ENCODE measurements at regions not wholly inside any gene's neighbourhood (a gene's known extent, or its start where the extent isn't known, plus 50 kb on each side); places are given as distances from the start of the nearest gene placed in this dataset.

GRCh38 chr15:62969442-62970089, 73.0 kb upstream of the TPM1 start:
- no peaks in the 10 kb centered on the region for H3K9me3 ChIP-seq (replicated peaks)
- H3K36me3 ChIP-seq: no peaks in the 10 kb centered on the region
- H3K27ac ChIP-seq (replicated peaks): no peak overlapping the region
- H3K27me3 ChIP-seq (ENCODE audit: low read depth): no peaks in the 10 kb centered on the region
- no peaks in the 10 kb centered on the region for H3K4me1 ChIP-seq
- no peak overlapping the region for H3K4me3 ChIP-seq
- intact Hi-C loops (cut with micrococcal nuclease): no loop called here
- no peak for DNase-seq
- TF ChIP-seq, protein P1, sequence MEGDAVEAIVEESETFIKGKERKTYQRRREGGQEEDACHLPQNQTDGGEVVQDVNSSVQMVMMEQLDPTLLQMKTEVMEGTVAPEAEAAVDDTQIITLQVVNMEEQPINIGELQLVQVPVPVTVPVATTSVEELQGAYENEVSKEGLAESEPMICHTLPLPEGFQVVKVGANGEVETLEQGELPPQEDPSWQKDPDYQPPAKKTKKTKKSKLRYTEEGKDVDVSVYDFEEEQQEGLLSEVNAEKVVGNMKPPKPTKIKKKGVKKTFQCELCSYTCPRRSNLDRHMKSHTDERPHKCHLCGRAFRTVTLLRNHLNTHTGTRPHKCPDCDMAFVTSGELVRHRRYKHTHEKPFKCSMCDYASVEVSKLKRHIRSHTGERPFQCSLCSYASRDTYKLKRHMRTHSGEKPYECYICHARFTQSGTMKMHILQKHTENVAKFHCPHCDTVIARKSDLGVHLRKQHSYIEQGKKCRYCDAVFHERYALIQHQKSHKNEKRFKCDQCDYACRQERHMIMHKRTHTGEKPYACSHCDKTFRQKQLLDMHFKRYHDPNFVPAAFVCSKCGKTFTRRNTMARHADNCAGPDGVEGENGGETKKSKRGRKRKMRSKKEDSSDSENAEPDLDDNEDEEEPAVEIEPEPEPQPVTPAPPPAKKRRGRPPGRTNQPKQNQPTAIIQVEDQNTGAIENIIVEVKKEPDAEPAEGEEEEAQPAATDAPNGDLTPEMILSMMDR (IDR thresholded peaks at IDR 0.05; ENCODE audit: borderline replicate concordance): no peak

- Histone ChIP-seq H3K36me3 (no peaks in the 10 kb centered on the region), H3K4me3 (no peak overlapping the region), H3K27ac (replicated peaks) (no peak overlapping the region), H3K27me3 (ENCODE audit: low read depth) (no peaks in the 10 kb centered on the region), H3K9me3 (replicated peaks) (no peaks in the 10 kb centered on the region), H3K4me1 (peaks cover 5% of the 10 kb centered on the region)
- TF ChIP-seq, protein P1 (IDR thresholded peaks at IDR 0.05; ENCODE audit: borderline replicate concordance): no peak
- intact Hi-C loops (cut with micrococcal nuclease): no loop called here
- DNase-seq: no peak
These were observed 69.7 kb upstream of the TPM1 start for GRCh38 chr15:62972814-62973213.

DNA sequence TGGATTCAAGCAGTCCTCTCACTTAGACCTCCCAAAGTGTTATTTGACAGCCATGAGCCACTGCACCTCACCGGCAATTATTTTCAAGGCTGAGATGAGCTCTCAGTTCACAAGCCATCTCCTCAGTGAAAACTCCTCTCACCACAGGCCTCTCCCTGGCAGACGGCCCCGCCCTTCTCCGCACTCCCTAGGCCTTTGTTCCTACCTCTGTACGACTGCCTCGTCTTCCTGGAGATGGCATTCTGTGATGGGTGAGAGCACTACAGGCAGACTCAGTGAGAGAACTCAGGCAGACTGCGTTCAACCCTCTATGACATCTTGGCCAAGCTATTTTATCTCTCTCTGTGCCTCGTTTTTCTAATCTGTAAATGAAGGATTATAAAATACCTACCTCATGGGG, 67.0 kb upstream of the TPM1 start:
- no peak overlapping the region for H3K27ac ChIP-seq (replicated peaks)
- H3K4me1 ChIP-seq: peaks cover 15% of the 10 kb centered on the region
- H3K36me3 ChIP-seq: no peaks in the 10 kb centered on the region
- DNase-seq: no peak
- H3K27me3 ChIP-seq (ENCODE audit: low read depth): no peaks in the 10 kb centered on the region
- no peak overlapping the region for H3K4me3 ChIP-seq
- TF ChIP-seq, protein P1 (IDR thresholded peaks at IDR 0.05; ENCODE audit: borderline replicate concordance): no peak
- intact Hi-C loops (cut with micrococcal nuclease): no loop called here
- H3K9me3 ChIP-seq (replicated peaks): no peaks in the 10 kb centered on the region

GRCh38 chr15:62976301-62976881, 66.2 kb upstream of the TPM1 start:
- Histone ChIP-seq H3K9me3 (replicated peaks) (no peaks in the 10 kb centered on the region), H3K4me1 (peaks cover 15% of the 10 kb centered on the region), H3K27ac (replicated peaks) (no peak overlapping the region), H3K4me3 (no peak overlapping the region), H3K36me3 (no peaks in the 10 kb centered on the region), H3K27me3 (ENCODE audit: low read depth) (no peaks in the 10 kb centered on the region)
- no peak for DNase-seq
- intact Hi-C loops (cut with micrococcal nuclease): no loop called here
- TF ChIP-seq, protein P1 (IDR thresholded peaks at IDR 0.05; ENCODE audit: borderline replicate concordance): no peak

- DNase-seq: no peak
- TF ChIP-seq, protein P1 (IDR thresholded peaks at IDR 0.05; ENCODE audit: borderline replicate concordance): no peak
- Histone ChIP-seq H3K4me1 (peaks cover 15% of the 10 kb centered on the region), H3K9me3 (replicated peaks) (no peaks in the 10 kb centered on the region), H3K36me3 (no peaks in the 10 kb centered on the region), H3K27me3 (ENCODE audit: low read depth) (no peaks in the 10 kb centered on the region), H3K27ac (replicated peaks) (no peak overlapping the region), H3K4me3 (no peak overlapping the region)
- intact Hi-C loops (cut with micrococcal nuclease): no loop called here
These were observed 64.4 kb upstream of the TPM1 start for GRCh38 chr15:62977952-62978811.
